OCI-LY7 (cell line): ENCODE measurements at regions not wholly inside any gene's neighbourhood (a gene's known extent, or its start where the extent isn't known, plus 50 kb on each side); places are given as distances from the start of the nearest gene placed in this dataset.

Experiments
- EZH2phosphoT487 ChIP-seq: fragments of 200-600 bp; sonication (generic); IDR thresholded peaks from 2 replicates; pipeline ENCODE4 v1.6.1; 2018; ENCODE audit warnings: low read depth, borderline replicate concordance, mild to moderate bottlenecking, mixed run types, antibody characterized with exemption, low read length, moderate library complexity, mixed read lengths
- TF ChIP-seq, protein P1 (sequence below): fragments of 200-600 bp; sonication (generic); conservative IDR thresholded peaks from 2 replicates; pipeline ENCODE4 v1.5.1; 2014; ENCODE audit warnings: mild to moderate bottlenecking, antibody characterized with exemption, low read length, moderate library complexity, mixed read lengths

- TF ChIP-seq, protein P1, sequence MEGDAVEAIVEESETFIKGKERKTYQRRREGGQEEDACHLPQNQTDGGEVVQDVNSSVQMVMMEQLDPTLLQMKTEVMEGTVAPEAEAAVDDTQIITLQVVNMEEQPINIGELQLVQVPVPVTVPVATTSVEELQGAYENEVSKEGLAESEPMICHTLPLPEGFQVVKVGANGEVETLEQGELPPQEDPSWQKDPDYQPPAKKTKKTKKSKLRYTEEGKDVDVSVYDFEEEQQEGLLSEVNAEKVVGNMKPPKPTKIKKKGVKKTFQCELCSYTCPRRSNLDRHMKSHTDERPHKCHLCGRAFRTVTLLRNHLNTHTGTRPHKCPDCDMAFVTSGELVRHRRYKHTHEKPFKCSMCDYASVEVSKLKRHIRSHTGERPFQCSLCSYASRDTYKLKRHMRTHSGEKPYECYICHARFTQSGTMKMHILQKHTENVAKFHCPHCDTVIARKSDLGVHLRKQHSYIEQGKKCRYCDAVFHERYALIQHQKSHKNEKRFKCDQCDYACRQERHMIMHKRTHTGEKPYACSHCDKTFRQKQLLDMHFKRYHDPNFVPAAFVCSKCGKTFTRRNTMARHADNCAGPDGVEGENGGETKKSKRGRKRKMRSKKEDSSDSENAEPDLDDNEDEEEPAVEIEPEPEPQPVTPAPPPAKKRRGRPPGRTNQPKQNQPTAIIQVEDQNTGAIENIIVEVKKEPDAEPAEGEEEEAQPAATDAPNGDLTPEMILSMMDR = no peak
- no peak for TF ChIP-seq EZH2phosphoT487
Measured at GRCh38 chr11:95589893-95590612, 199.5 kb downstream of the FAM76B start.
